ENCODE measurements at regions not wholly inside any gene's neighbourhood (a gene's known extent, or its start where the extent isn't known, plus 50 kb on each side); places are given as distances from the start of the nearest gene placed in this dataset.

DNA sequence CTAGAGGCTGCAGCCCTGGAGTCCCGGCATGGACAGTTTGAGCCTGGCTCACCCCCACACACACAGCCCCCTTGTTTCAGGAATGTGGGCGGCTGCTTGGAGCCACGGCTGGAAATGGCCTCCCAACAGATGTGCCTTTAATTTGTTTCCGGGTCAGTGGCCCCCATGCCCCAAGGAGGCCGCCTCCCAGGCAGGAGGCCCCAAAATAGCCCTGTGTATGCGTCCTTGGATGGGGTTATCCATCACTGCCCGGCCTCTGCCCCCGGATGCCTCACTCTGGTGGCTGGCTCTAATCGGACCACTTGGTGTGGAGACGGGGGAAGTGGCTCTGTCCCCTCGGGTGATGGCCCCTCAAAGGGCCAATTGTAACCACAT, 151.9 kb upstream of the MYCN start:
- TF ChIP-seq, protein P1, sequence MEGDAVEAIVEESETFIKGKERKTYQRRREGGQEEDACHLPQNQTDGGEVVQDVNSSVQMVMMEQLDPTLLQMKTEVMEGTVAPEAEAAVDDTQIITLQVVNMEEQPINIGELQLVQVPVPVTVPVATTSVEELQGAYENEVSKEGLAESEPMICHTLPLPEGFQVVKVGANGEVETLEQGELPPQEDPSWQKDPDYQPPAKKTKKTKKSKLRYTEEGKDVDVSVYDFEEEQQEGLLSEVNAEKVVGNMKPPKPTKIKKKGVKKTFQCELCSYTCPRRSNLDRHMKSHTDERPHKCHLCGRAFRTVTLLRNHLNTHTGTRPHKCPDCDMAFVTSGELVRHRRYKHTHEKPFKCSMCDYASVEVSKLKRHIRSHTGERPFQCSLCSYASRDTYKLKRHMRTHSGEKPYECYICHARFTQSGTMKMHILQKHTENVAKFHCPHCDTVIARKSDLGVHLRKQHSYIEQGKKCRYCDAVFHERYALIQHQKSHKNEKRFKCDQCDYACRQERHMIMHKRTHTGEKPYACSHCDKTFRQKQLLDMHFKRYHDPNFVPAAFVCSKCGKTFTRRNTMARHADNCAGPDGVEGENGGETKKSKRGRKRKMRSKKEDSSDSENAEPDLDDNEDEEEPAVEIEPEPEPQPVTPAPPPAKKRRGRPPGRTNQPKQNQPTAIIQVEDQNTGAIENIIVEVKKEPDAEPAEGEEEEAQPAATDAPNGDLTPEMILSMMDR (IDR thresholded peaks at IDR 0.05), result no peak
- no peak for TF ChIP-seq POLR2A (IDR thresholded peaks at IDR 0.05)

Data from thyroid gland (tissue), 4 donors.